HepG2 (cell line): ENCODE measurements at regions not wholly inside any gene's neighbourhood (a gene's known extent, or its start where the extent isn't known, plus 50 kb on each side); places are given as distances from the start of the nearest gene placed in this dataset.

Source experiments
- ATAC-seq: fragments of 200-7000 bp; cut with Tn5 transposase; 3 replicates; pipeline ENCODE4 v1.9.1; 2020; ENCODE audit warnings: mild to moderate bottlenecking, moderate library complexity
- BruUV-seq: library from RNA; stranded (reverse); fragments of 400-500 nt; replicated peaks from 2 replicates; lab custom pipeline; 2021; lab: Mats Ljungman, UMichigan
- CTCF ChIA-PET: fragments of 300-600 bp; formaldehyde crosslinking; extraction: SDS; loops from one replicate; lab custom pipeline; 2021; ENCODE audit warnings: low total read pairs, inconsistent platforms, low intra/inter-chr PET ratio; lab: Yijun Ruan, JAX
- POLR2A ChIA-PET: fragments of 350-600 bp; sonication (Branson Sonifier 250); formaldehyde crosslinking; loops from one replicate; lab custom pipeline; 2020; ENCODE audit warnings: antibody characterized with exemption, inconsistent platforms; lab: Yijun Ruan, JAX
- DNase-seq: peaks from one replicate; pipeline ENCODE4 v3.0.0-alpha.2; 2015; ENCODE audit warnings: low spot score
- FAIRE-seq: peaks from 3 replicates; lab custom pipeline; 2011; peaks lifted over from hg19 to GRCh38; lab: Jason Lieb, UNC
- H2AFZ ChIP-seq: one replicate; pipeline ENCODE4 v1.6.1; 2011; ENCODE audit warnings: low read length, inconsistent platforms
- H3K27ac ChIP-seq: fragments of 300-600 bp; 3 replicates; pipeline ENCODE4 v1.8.0; 2011; ENCODE audit warnings: mixed run types, mild to moderate bottlenecking, mixed read lengths, low read length, inconsistent platforms; ENCODE audit not compliant: insufficient read depth; ENCODE audit errors: extremely low read length
- H3K27me3 ChIP-seq, 2 experiments: fragments of 200-600 bp in 1 of 2; 2 replicates in 1 of 2; 3 replicates in 1 of 2; pipeline versions ENCODE4 v1.6.0 to v1.8.0; 2011; ENCODE audit warnings: low read length in 2 of 2, mild to moderate bottlenecking in 2 of 2, moderate library complexity in 2 of 2, inconsistent platforms in 1 of 2; ENCODE audit not compliant: insufficient read depth in 2 of 2, control insufficient read depth in 1 of 2
- H3K36me3 ChIP-seq, 2 experiments: fragments of 200-600 bp in 1 of 2; replicated peaks in 1 of 2; 2 replicates in 1 of 2; 3 replicates in 1 of 2; pipeline versions ENCODE4 v1.5.1 to v1.8.0; 2011; ENCODE audit warnings: low read length in 2 of 2, inconsistent platforms in 1 of 2; ENCODE audit not compliant: insufficient read depth in 2 of 2, control insufficient read depth in 1 of 2
- H3K4me1 ChIP-seq: 2 replicates; pipeline ENCODE4 v1.5.1; 2012; ENCODE audit warnings: low read length, inconsistent platforms; ENCODE audit not compliant: insufficient read depth
- H3K4me2 ChIP-seq: 2 replicates; pipeline ENCODE4 v1.6.0; 2011; ENCODE audit warnings: low read depth, low read length, inconsistent platforms
- H3K4me3 ChIP-seq, 3 experiments: fragments of 200-600 bp in 1 of 3; sonication (generic), shearing (Covaris generic) in 1 of 3; replicated peaks in 1 of 3; 2 replicates each; pipeline ENCODE4 v1.5.1; 2011 to 2016; ENCODE audit warnings: low read length in 3 of 3, inconsistent platforms in 2 of 3, low read depth in 2 of 3, mild to moderate bottlenecking in 2 of 3, control low read depth in 1 of 3, mixed read lengths in 1 of 3; ENCODE audit not compliant: insufficient read depth in 1 of 3
- H3K79me2 ChIP-seq: one replicate; pipeline ENCODE4 v1.6.1; 2011; ENCODE audit warnings: low read length, inconsistent platforms; ENCODE audit not compliant: insufficient read depth
- H3K9ac ChIP-seq: 2 replicates; pipeline ENCODE4 v1.6.0; 2011; ENCODE audit warnings: mild to moderate bottlenecking, low read depth, low read length, inconsistent platforms; ENCODE audit not compliant: insufficient read depth
- H3K9me3 ChIP-seq: 2 replicates; pipeline ENCODE4 v1.5.1; 2012; ENCODE audit warnings: mild to moderate bottlenecking, low read length
- H4K20me1 ChIP-seq: 2 replicates; pipeline ENCODE4 v1.6.0; 2011; ENCODE audit warnings: inconsistent platforms, mild to moderate bottlenecking, low read length, moderate library complexity; ENCODE audit not compliant: insufficient read depth
- CERS6 ChIP-seq: sonication (generic); formaldehyde crosslinking; IDR thresholded peaks from 2 replicates; pipeline ENCODE4 v1.5.0; 2020; ENCODE audit warnings: missing genetic modification reagents
- HDAC6 ChIP-seq: fragments of 200-600 bp; sonication (generic); IDR thresholded peaks from 2 replicates; pipeline ENCODE4 v1.7.0; 2017; ENCODE audit warnings: mild to moderate bottlenecking, antibody characterized with exemption, low read length, low read depth
- KDM1A ChIP-seq: IDR thresholded peaks from 2 replicates; pipeline ENCODE4 v1.6.1; 2016; ENCODE audit warnings: missing compliant biosample characterization
- KDM2A ChIP-seq: sonication (generic); formaldehyde crosslinking; IDR thresholded peaks from 2 replicates; pipeline ENCODE4 v1.4.0; 2020; ENCODE audit warnings: low read depth, missing genetic modification reagents, borderline replicate concordance
- KMT2B ChIP-seq: IDR thresholded peaks from 2 replicates; pipeline ENCODE4 v1.6.1; 2016; ENCODE audit warnings: missing genetic modification reagents, missing compliant biosample characterization
- NFRKB ChIP-seq: fragments of 450-650 bp; IDR thresholded peaks from 2 replicates; pipeline ENCODE4 v1.6.1; 2017
- PRMT3 ChIP-seq: sonication (generic); formaldehyde crosslinking; IDR thresholded peaks from 2 replicates; pipeline ENCODE4 v1.8.1; 2022; ENCODE audit warnings: low read depth, mild to moderate bottlenecking, moderate library complexity, missing genetic modification reagents, borderline replicate concordance
- RBM39 ChIP-seq: fragments of 200-400 bp; formaldehyde crosslinking; IDR thresholded peaks from one replicate; pipeline ENCODE4 v1.6.1; 2018; ENCODE audit warnings: antibody characterized with exemption, mild to moderate bottlenecking, low read depth, low read length; ENCODE audit not compliant: poor library complexity, severe bottlenecking
- SAP130 ChIP-seq: IDR thresholded peaks from 2 replicates; pipeline ENCODE4 v1.6.1; 2016; ENCODE audit warnings: low read depth
- SIN3B ChIP-seq: fragments of 150-350 bp; IDR thresholded peaks from 2 replicates; pipeline ENCODE4 v1.6.1; 2014; ENCODE audit warnings: low read length
- SP1 ChIP-seq, 2 experiments: fragments of 450-650 bp in 1 of 2; sonication (generic) in 1 of 2; formaldehyde crosslinking in 1 of 2; IDR thresholded peaks; 2 replicates each; pipeline versions ENCODE4 v1.4.0 to v1.6.1; 2016 to 2020; ENCODE audit warnings: missing genetic modification reagents in 1 of 2
- SP4 ChIP-seq: sonication (generic); formaldehyde crosslinking; IDR thresholded peaks from 2 replicates; pipeline ENCODE4 v1.8.1; 2023; ENCODE audit warnings: mild to moderate bottlenecking, missing genetic modification reagents
- ZBTB46 ChIP-seq: sonication (generic); formaldehyde crosslinking; IDR thresholded peaks from 2 replicates; pipeline ENCODE4 v1.4.0; 2020; ENCODE audit warnings: mild to moderate bottlenecking, missing genetic modification reagents, borderline replicate concordance
- ZNF839 ChIP-seq: sonication (generic); formaldehyde crosslinking; IDR thresholded peaks from 2 replicates; pipeline ENCODE4 v1.4.0; 2020; ENCODE audit warnings: missing genetic modification reagents, mild to moderate bottlenecking, borderline replicate concordance
- WGBS: methylation state at CpG from one replicate; pipeline ENCODE4 v1.1.6; 2017; ENCODE audit warnings: low lambda C conversion rate; 5-methylcytosine and 5-hydroxymethylcytosine counted together
- in situ Hi-C: cut with HindIII; loops from 2 replicates; pipeline ENCODE4 v1.10.0; 2017; ENCODE audit warnings: low pct_unique_long_range_greater_than_20kb; ENCODE audit not compliant: extremely low pct_ligation_motif_present
- intact Hi-C: fragments of 100-400 bp; cut with micrococcal nuclease; formaldehyde crosslinking; loops from one replicate; pipeline ENCODE4 v1.10.0; 2022; ENCODE audit not compliant: unreplicated experiment
- TF ChIP-seq, protein P1 (sequence below): sonication (generic); formaldehyde crosslinking; IDR thresholded peaks from 2 replicates; pipeline ENCODE4 v1.8.0; 2022; ENCODE audit warnings: mild to moderate bottlenecking, missing genetic modification reagents; ENCODE audit not compliant: insufficient replicate concordance
- TF ChIP-seq, protein P2 (sequence below): sonication (generic); formaldehyde crosslinking; IDR thresholded peaks from 2 replicates; pipeline ENCODE4 v1.8.1; 2023; ENCODE audit warnings: mild to moderate bottlenecking, missing genetic modification reagents, borderline replicate concordance

DNA sequence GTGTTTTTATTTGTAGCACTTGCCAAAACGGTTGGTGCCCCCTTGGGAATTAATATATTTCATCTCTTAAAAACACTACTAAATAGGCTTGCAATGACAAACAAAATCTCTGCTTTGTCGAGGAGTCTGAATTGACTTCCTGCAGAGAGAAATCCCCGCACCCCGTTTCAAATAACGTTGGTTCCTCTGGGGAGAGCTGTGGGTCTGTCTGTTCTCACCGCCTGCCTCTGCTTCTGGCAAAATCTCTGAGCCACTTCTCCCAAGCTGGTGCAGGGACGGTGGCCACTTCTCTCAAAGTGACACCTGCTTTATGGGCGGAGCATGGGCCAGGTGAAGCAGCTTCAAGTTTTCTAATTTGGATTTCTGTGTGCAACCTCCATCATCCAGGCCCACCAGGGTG lies 186.3 kb upstream of the ADARB2 start:
- Histone ChIP-seq H3K36me3 (no peaks in the 10 kb centered on the region), H3K27me3 (peaks cover 0 to 8% of the 10 kb centered on the region in 2 experiments; a peak in 2 of 5 replicates), H4K20me1 (no peaks in the 10 kb centered on the region), H3K4me1 (no peaks in the 10 kb centered on the region), H3K27ac (no peak overlapping the region), H3K9me3 (no peaks in the 10 kb centered on the region), H3K79me2 (no peaks in the 10 kb centered on the region), H3K4me3 (no peak overlapping the region), H3K4me2 (no peak overlapping the region), H3K9ac (no peak overlapping the region), H2AFZ (no peak overlapping the region)
- CTCF ChIA-PET, result no interaction called here
- DNase-seq (no peak), ATAC-seq (no peak), FAIRE-seq (no peak)
- intact Hi-C loops (no loop called here), in situ Hi-C loops (no loop called here)
- POLR2A ChIA-PET, result no interaction called here
- WGBS, result 7% methylated on average over 8 of the region's 8 CpGs
- no TSS peak for BruUV-seq
- TF ChIP-seq RBM39 (no peak), KDM2A (CRISPR knock-in tag) (no peak), HDAC6 (no peak), PRMT3 (CRISPR knock-in tag) (no peak), CERS6 (CRISPR knock-in tag) (no peak), SP4 (CRISPR knock-in tag) (no peak), ZBTB46 (CRISPR knock-in tag) (no peak), KDM1A (CRISPR knock-in tag) (no peak), SP1 (IDR thresholded peaks at IDR 0.05) (no peak), SP1 (CRISPR knock-in tag; IDR thresholded peaks at IDR 0.05) (no peak), NFRKB (no peak), SIN3B (no peak), SAP130 (CRISPR knock-in tag) (no peak), KMT2B (CRISPR knock-in tag) (no peak), ZNF839 (CRISPR knock-in tag) (no peak)
- TF ChIP-seq, protein P1, sequence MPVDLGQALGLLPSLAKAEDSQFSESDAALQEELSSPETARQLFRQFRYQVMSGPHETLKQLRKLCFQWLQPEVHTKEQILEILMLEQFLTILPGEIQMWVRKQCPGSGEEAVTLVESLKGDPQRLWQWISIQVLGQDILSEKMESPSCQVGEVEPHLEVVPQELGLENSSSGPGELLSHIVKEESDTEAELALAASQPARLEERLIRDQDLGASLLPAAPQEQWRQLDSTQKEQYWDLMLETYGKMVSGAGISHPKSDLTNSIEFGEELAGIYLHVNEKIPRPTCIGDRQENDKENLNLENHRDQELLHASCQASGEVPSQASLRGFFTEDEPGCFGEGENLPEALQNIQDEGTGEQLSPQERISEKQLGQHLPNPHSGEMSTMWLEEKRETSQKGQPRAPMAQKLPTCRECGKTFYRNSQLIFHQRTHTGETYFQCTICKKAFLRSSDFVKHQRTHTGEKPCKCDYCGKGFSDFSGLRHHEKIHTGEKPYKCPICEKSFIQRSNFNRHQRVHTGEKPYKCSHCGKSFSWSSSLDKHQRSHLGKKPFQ (CRISPR knock-in tag), result no peak
- TF ChIP-seq, protein P2, sequence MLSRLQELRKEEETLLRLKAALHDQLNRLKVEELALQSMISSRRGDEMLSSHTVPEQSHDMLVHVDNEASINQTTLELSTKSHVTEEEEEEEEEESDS (CRISPR knock-in tag), result no peak
